K562 (cell line): ENCODE measurements at regions not wholly inside any gene's neighbourhood (a gene's known extent, or its start where the extent isn't known, plus 50 kb on each side); places are given as distances from the start of the nearest gene placed in this dataset.

Experiments used
- CLOCK ChIP-seq: fragments of 250-450 bp; sonication (Bioruptor Pico); IDR thresholded peaks from 2 replicates; pipeline ENCODE4 v1.4.0; 2020; ENCODE audit warnings: mild to moderate bottlenecking, moderate library complexity, borderline replicate concordance
- HDAC3 ChIP-seq: fragments of 450-650 bp; IDR thresholded peaks from 2 replicates; pipeline ENCODE4 v1.6.1; 2018; ENCODE audit warnings: borderline replicate concordance, mild to moderate bottlenecking, moderate library complexity; ENCODE audit not compliant: partially characterized antibody
- NR2F6 ChIP-seq: fragments of 450-650 bp; formaldehyde crosslinking; IDR thresholded peaks from 2 replicates; pipeline ENCODE4 v1.4.0; 2020; ENCODE audit warnings: mild to moderate bottlenecking
- USF1 ChIP-seq: sonication (generic); formaldehyde crosslinking; IDR thresholded peaks from 2 replicates; pipeline ENCODE4 v1.9.0; 2022; ENCODE audit warnings: mild to moderate bottlenecking, missing genetic modification reagents
- ZNF639 ChIP-seq, 2 experiments: fragments of 200-800 bp in 1 of 2; sonication (Bioruptor generic) in 1 of 2; sonication (generic) in 1 of 2; formaldehyde crosslinking in 1 of 2; IDR thresholded peaks in 1 of 2; conservative IDR thresholded peaks in 1 of 2; 2 replicates each; pipeline versions ENCODE4 v1.5.0 to v1.6.1; 2016 to 2020; ENCODE audit warnings: missing compliant biosample characterization in 1 of 2, missing genetic modification characterization in 1 of 2, missing genetic modification reagents in 1 of 2

GRCh38 chr14:22483863-22484593, 105.0 kb downstream of the DAD1 start (continued):
- TF ChIP-seq CLOCK (CRISPR knock-in tag) (no peak), USF1 (no peak), ZNF639 (CRISPR knock-in tag; conservative IDR thresholded peaks at IDR 0.05 in 1 of 2, IDR thresholded peaks at IDR 0.05 in 1 of 2) (no peak), NR2F6 (CRISPR knock-in tag) (no peak), HDAC3 (no peak)
- TF ChIP-seq, all 486 proteins: peak for 0
